HG02623 (cell line): ENCODE measurements at regions not wholly inside any gene's neighbourhood (a gene's known extent, or its start where the extent isn't known, plus 50 kb on each side); places are given as distances from the start of the nearest gene placed in this dataset.

ENCODE experiments used
- ATAC-seq: cut with Tn5 transposase; IDR thresholded peaks from one replicate; pipeline ENCODE4 v1.9.1; 2021; ENCODE audit warnings: moderate library complexity; ENCODE audit not compliant: unreplicated experiment

GRCh38 chr22:47445716-47446290 lies 683.4 kb downstream of the TBC1D22A start:
- no peak for ATAC-seq

GRCh38 chr22:47445212-47445611 lies 682.8 kb downstream of the TBC1D22A start:
- ATAC-seq, result no peak

- ATAC-seq, result no peak
Observed at GRCh38 chr22:47444746-47445065, 682.3 kb downstream of the TBC1D22A start.

GRCh38 chr22:47443836-47444745 lies 681.6 kb downstream of the TBC1D22A start:
- ATAC-seq, result no peak

- ATAC-seq, result no peak
Observed at GRCh38 chr22:47442821-47443220, 680.4 kb downstream of the TBC1D22A start.

- no peak for ATAC-seq
Observed at GRCh38 chr22:47439643-47440265, 677.3 kb downstream of the TBC1D22A start.

GRCh38 chr22:47437636-47438035 lies 675.2 kb downstream of the TBC1D22A start:
- ATAC-seq, result no peak

- no peak for ATAC-seq
Observed at GRCh38 chr22:47437110-47437509, 674.7 kb downstream of the TBC1D22A start.

- ATAC-seq, result no peak
Observed at GRCh38 chr22:47435826-47436225, 673.4 kb downstream of the TBC1D22A start.

- ATAC-seq, result no peak
Observed at GRCh38 chr22:47435204-47435487, 672.7 kb downstream of the TBC1D22A start.

- no peak for ATAC-seq
Observed at GRCh38 chr22:47434336-47435203, 672.1 kb downstream of the TBC1D22A start.

- ATAC-seq, result no peak
Observed at GRCh38 chr22:47433627-47434026, 671.2 kb downstream of the TBC1D22A start.

GRCh38 chr22:47432683-47433082 lies 670.2 kb downstream of the TBC1D22A start:
- ATAC-seq, result no peak

- ATAC-seq, result no peak
Observed at GRCh38 chr22:47423861-47424820, 661.7 kb downstream of the TBC1D22A start.

GRCh38 chr22:47423266-47423665 lies 660.8 kb downstream of the TBC1D22A start:
- no peak for ATAC-seq

GRCh38 chr22:47422736-47423135 lies 660.3 kb downstream of the TBC1D22A start:
- no peak for ATAC-seq

GRCh38 chr22:47421846-47422245 lies 659.4 kb downstream of the TBC1D22A start:
- ATAC-seq, result no peak

- no peak for ATAC-seq
Observed at GRCh38 chr22:47420211-47420610, 657.8 kb downstream of the TBC1D22A start.

- ATAC-seq, result no peak
Observed at GRCh38 chr22:47419239-47419638, 656.8 kb downstream of the TBC1D22A start.

GRCh38 chr22:47417699-47418098 lies 655.2 kb downstream of the TBC1D22A start:
- ATAC-seq, result no peak
